Amniotic epithelial cell (primary cell): ENCODE measurements at regions not wholly inside any gene's neighbourhood (a gene's known extent, or its start where the extent isn't known, plus 50 kb on each side); places are given as distances from the start of the nearest gene placed in this dataset.
A peak's percentile ranks its signal among the peaks of the same experiment; 100 is the strongest.

Experiments used
- DNase-seq: peaks from one replicate; pipeline ENCODE4 v3.0.0-alpha.2; 2010; ENCODE audit warnings: low read depth

DNA sequence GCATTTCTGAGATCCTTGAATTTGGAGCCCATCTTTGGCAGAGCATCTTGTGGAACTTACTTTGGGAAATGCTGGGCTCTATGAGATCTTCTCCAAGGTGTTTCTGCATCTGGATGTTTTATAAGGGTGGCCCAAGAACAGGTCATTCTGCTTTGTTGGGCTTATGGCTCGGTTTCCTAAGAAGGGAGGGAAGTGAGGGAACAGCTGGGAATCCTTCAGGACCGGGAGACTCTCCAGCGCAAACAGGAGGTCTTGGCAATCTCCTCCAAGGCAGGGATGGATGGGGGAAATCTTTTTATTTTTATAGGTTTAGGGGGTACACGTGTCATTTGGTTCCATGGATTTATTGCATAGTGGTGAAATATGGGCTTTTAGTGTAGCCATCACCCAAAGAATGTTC lies 54.7 kb downstream of the IRX3 start:
- DNase-seq: no peak

DNA sequence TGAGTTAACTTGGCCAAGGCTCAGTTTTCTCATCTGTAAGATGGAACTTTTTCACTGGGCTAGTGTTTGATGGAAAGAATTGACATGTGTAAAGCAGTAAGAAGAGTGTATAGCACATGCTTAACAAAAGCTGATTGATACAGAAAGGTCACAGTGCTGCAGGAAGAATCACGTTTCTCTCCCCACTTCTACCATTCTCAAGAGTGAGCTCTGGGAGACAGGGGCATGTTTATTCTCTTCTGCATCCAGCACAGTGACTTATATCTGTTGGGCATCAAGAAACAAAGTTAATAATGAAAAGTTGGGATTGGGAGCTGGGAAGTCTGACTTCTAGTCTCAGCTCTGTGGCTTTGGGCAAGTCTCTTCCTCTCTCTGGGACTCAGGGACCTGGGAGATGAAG lies 55.3 kb downstream of the IRX3 start:
- no peak for DNase-seq

DNA sequence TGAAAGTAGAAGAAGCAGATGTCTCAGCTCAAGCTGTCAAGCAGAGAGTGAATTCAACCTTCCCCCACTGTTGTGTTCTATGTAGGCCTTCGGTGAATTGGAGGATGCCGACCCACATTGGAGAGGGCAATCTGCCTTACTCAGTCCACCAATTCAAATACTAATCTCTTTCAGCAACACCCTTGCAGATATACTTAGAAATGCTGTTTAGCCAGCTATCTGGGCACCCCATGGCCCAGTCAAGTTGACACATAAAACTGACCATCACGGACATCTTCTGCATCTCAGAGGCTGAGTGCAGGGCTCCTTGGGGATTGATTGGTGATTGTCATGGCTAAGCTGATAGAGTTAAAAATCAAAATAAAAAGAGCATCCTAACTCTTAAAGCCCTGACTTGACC lies 58.3 kb downstream of the IRX3 start:
- no peak for DNase-seq

DNA sequence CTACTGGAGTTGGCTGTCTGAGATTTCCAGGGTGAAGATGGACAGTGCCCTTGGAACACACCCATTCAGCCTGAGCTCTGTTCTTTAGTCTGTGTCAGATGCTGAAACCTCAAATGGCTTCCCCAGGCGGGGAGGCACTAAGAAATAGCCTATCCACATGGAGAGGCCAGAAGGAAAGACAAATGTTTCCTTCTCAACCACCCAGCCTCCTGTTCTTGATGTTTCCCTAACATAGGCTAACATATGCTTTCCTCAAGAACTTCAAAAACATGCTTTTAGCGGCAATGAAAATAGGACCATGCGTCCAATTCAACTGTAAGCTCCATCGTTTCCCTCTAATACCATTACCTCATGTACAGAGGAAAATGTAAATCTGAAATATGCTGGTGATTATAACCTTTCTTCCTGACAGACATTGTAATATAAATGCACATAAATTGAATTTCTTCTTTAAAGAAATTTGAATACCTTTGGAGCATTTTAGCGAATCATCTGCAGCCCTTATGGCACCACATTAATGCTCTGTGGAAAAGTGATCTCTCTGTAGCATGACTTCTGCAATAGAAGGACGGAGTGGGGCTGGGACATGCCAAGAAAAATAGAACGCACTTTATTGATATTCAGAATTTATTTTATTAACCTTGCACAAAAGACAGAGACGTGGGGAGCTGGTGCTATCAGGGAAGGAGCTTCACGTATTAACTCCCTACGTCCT lies 60.1 kb downstream of the IRX3 start:
- DNase-seq: no peak

DNA sequence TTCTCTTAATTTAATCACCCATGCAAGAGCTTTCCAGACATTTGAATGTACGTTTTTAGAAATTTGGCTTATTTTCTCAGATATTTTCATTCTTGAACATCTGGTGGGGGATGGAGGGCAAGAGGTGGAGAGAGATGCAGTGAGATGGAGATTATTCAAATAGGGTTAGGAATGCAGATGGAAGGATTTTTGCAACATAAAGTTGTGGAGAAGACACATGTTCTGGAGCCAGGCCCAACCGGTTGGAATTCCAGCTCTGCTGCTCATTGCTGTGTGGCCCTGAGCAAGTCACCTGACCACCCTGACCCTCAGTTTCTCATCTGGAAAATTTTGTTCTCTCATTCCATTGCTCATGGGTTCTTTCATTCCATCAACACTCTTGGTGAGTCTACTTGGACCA lies 66.9 kb downstream of the IRX3 start:
- no peak for DNase-seq

DNA sequence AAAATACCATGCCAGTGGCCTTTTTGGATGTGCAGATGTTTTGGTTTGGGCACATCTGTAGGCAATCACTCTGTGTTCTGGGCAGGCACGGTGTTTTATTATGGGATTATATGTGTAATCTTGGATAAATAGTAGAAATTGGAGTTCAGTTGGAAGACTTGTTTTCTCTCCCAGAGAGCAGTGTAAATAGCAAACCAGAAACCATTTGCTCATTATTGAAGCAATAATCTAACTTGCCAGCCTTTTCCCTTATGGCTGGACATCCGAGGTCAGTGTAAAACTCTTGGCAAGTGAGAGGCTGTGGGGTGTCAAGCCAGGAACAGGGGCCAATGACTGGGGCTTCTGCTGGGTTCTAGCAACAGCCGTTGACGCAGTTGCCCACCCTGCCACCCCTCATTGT lies 69.9 kb downstream of the IRX3 start:
- no peak for DNase-seq

DNA sequence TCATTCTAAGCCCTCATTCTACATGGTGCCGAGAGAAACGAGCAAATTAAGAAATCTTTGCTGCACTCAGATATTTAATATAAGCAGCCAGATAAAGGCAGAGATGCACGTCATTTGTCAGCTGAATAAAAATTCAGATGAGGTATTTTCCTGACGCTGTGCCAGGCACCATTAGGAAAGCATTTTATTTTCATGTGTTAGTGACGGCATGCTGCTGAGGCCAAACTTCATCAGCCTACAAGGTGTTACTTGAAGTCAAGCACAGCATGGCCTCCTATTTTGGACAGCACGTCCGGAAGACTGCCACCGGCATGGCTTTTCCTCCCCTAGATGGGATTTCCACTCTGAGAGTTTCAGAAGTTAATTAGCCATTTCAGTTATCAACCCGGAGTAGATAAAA lies 70.3 kb downstream of the IRX3 start:
- DNase-seq: no peak

DNA sequence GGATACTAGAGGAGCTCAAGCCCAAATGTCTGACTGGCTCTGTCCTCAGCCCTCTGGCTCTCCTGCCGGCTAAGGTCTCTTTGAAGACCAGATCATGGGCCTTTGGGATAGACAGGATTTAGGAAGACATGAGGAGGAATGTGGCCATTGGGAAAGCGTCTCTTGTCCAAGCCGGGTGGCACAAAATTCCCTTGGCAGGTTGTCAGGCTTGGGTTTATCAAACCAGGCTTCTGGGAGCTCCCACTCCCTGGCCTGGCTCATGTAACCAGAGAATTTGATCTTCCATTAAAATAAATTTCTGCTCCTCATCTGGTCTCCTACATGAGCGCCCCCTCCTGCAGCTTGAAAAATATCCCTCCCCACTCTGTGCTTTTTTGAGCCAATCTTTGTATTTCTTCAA lies 71.1 kb downstream of the IRX3 start:
- DNase-seq: no peak

DNA sequence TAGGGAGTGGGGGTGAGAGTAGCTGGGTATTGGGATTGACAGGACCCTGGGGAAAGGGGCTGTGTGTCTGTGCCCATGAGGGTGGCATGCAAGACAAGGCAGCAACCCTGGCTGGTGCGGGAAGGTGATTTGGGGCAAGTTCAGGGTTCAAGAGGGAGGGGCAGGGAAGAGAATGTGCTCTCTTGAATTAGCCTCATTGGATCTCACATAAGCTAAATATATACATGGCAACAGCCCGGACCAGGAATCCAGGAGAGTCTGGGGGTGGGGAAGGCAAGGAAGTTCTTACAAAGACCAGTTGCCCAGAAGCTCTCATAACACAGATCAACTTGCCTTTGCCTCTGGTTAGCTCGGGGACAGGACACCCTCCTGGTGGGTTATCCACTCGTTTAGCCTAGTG lies 73.3 kb downstream of the IRX3 start:
- DNase-seq: no peak

DNA sequence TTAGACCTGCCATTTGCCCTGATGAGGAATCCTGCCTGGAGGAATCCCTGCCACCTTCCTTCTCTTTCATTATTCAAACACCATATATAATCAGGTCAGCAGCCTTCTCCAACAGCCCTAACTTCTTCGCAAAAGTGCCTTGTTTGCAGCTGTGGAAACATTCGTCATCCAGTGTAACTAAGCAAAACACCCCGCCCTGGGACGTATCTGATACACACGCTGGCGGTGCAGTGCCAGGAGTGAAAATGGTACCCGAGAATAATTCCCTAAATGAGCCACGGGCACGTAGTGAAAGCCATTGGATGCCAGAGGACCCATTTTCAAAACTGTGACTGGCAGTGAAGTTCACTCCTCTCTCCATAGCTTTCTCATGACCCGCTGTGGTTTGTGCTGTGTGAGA lies 73.7 kb downstream of the IRX3 start:
- no peak for DNase-seq

DNA sequence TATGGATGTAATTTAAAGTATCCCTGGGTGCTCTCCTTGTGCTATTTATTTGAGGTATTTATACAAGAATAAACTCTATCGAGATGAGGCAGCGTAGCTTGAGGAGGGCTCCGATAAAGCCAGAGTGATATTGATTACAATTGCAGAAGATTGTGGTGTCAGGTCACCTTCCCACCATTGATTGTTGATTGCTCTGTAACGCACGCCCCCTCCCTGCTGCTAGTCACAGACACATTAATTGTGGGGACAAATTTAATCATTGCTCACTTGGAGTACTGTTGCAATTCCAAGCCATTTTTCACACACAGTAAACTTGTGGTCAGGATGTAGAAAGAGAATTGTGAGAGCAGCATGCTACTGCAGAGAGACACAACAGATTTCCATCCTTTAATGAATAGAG lies 75.4 kb downstream of the IRX3 start:
- DNase-seq: peak; percentile 55

DNA sequence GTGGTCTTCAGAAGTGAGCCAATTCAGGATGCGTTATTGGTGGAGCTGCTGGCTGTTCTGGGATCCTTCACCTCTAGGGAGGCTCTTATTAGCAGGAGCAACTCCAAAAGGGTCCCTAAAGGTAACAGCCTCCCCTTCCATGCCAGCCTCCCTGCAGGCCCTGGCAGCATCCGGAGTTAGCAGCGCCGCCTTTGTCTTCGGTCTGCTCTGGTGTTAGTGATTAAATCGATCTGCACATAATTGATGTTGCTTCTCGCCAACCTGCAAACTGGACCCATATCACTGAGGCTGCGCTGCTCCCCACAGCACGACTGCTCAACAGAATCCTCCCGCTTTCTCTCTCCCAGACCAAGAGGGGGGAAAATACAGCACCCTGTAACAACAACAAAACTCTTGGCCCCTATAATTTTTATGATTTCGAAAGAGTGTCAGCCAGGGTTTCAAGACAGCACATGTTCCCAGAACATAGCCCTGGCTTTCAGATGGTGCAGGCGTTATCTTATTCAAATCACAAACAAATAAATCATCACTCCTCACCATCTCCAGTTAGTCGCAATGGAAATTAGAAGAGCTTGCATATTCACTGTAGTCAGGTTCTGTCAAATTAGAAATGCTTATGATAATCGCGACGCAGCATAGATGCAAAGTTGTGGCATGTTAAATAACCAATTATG lies 76.0 kb downstream of the IRX3 start:
- peak; percentile 49 for DNase-seq

DNA sequence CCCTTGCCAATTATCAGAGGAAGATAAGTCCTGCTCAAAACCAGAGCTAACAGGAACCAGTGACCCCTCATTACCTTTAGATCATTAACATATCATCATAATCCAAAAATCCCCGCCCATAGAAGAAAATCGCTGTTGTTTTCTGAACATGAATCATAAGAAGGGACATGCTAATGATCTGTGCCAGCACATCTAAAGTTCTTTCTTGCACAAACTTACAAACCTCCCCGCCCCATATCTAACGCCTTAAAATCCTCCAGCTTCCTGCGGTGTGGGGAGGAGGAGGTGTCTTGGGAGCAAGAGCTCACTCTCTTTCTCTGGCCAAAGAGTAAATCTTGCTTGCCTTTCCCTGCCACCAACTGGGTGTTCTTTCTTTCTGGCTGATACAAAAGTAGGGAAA lies 78.3 kb downstream of the IRX3 start:
- DNase-seq: peak; percentile 52

DNA sequence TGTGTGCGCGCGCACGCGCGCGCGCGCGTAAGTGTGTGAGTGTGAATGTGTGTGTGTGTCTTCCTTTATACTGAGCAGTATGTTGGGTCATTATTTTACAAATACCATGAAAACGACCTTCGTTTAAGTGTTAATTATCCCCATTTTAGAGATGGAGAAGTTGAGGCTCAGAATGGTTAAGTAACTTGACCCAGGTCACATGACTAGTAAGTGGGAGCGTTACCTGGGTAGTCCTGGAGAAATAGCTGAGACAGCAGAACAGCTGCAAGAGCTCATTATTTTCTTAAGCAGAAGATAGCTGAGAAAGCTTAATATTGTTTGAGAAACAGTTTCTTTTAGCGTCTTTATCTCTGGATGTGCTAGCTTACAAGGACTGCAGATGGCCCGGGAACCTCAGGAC lies 78.8 kb downstream of the IRX3 start:
- no peak for DNase-seq

DNA sequence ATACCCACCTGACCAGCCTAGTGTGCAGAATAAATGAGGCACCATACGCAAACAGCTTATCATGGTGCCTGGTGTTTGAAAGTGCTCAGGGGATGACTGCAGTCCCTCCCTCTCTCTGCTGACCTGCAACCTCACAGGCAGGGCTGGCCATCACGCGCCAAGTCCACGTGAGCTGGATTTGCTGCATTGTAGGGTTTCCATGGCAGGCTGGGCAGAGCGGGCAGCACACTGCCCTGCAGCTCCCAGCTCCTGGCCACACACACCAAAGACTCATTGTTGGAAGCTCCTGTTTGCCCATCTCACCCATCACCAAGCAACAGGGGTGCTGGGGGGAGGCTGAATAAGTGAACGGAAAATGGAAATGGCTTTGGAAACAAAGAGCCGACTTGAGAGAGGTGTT lies 81.8 kb downstream of the IRX3 start:
- DNase-seq: no peak

DNA sequence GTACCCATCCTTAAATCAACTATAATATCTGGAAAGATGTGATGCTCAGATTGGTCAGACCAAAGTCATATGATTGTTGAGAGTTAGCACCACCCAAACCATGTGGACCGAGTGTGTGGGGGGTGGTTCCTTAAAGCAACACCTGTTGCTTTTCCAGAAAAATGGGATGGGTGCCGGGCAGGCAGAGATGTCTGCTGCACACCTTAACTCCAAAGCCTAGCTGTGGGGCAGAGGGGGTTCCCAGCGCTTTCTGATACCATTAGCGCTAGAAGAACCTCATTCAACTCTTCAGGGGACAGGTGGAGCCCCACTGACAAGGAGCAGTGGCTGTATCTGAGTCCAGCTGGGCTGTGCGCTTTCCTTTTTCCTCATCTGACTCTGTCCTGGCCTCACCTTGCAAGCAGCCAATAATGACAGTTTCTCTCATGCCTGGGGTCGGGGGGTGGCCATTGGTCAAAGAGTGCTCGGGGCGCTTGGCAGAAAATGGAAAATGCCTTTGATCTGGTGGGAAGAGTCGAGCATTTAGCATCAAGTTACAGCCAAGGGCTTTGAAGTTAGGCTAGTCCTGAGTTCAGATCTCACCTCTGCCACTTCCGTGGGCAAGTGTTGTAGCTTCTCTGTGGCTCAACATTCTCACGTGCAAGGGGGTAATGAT lies 82.6 kb downstream of the IRX3 start:
- no peak for DNase-seq

DNA sequence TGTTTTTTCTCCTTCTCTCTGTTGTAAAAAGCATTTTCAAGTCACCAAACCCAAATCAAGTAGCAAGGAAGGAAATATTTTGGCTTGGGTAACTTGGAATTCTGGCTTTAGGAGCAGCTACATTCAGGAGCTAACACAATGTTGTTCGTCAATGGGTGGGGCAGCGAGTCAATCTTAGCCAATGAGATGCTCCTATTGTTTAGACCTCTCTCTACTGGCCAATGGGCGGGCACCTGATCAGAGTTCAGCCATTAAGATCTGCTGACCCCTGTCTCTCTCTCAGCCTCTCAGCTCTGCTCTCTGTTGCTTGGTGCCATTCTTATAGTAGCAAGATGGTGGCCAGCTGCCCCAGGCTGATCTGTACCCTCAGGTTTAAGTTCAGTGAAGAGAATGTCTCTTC lies 83.2 kb downstream of the IRX3 start:
- DNase-seq: no peak
